H1 (cell line): ENCODE measurements at regions not wholly inside any gene's neighbourhood (a gene's known extent, or its start where the extent isn't known, plus 50 kb on each side); places are given as distances from the start of the nearest gene placed in this dataset.

Source experiments
- CTCF ChIA-PET: fragments of 300-600 bp; sonication (Branson Sonifier 250); formaldehyde crosslinking; loops from one replicate; lab custom pipeline; 2021; ENCODE audit not compliant: partially characterized antibody; lab: Charles Lee
- POLR2A ChIA-PET: fragments of 300-600 bp; sonication (Branson Sonifier 250); formaldehyde crosslinking; loops from one replicate; lab custom pipeline; 2021; ENCODE audit warnings: inconsistent platforms; ENCODE audit not compliant: partially characterized antibody; lab: Charles Lee
- DNase-seq, 2 experiments: peaks; one replicate each; pipeline versions ENCODE4 v3.0.0 to v3.0.0-alpha.2; 2010 to 2022; ENCODE audit warnings: low spot score in 2 of 2, low read depth in 1 of 2, mixed read lengths in 1 of 2
- FAIRE-seq: peaks from 2 replicates; lab custom pipeline; 2011; peaks lifted over from hg19 to GRCh38; lab: Jason Lieb, UNC
- H2AFZ ChIP-seq: 2 replicates; pipeline ENCODE4 v1.8.1; 2012; ENCODE audit warnings: low read length, inconsistent platforms
- H2AK5ac ChIP-seq: 2 replicates; pipeline ENCODE4 v1.6.1; 2013; ENCODE audit warnings: low read depth, low read length
- H2BK120ac ChIP-seq: replicated peaks from 2 replicates; pipeline ENCODE3; 2013; ENCODE audit warnings: low read depth, low read length, inconsistent platforms
- H2BK12ac ChIP-seq: 2 replicates; pipeline ENCODE4 v1.6.1; 2013; ENCODE audit warnings: low read depth, low read length
- H2BK15ac ChIP-seq: 2 replicates; pipeline ENCODE4 v1.6.1; 2013; ENCODE audit warnings: low read length
- H2BK20ac ChIP-seq: 2 replicates; pipeline ENCODE4 v1.6.1; 2013; ENCODE audit warnings: low read length
- H2BK5ac ChIP-seq: 2 replicates; pipeline ENCODE4 v1.6.1; 2013; ENCODE audit warnings: low read depth, low read length
- H3K14ac ChIP-seq: 2 replicates; pipeline ENCODE4 v1.6.1; 2013; ENCODE audit warnings: inconsistent platforms; ENCODE audit not compliant: insufficient read length
- H3K18ac ChIP-seq: 2 replicates; pipeline ENCODE4 v1.6.1; 2013; ENCODE audit warnings: low read length; ENCODE audit errors: extremely low read depth
- H3K23ac ChIP-seq: 2 replicates; pipeline ENCODE4 v1.6.1; 2013; ENCODE audit warnings: inconsistent platforms; ENCODE audit not compliant: insufficient read length
- H3K23me2 ChIP-seq: 2 replicates; pipeline ENCODE4 v1.6.1; 2013; ENCODE audit warnings: low read depth, low read length
- H3K27ac ChIP-seq: 2 replicates; pipeline ENCODE4 v1.6.1; 2011; ENCODE audit warnings: low read depth, low read length, inconsistent platforms
- H3K27me3 ChIP-seq, 4 experiments: replicated peaks in 1 of 4; 1 replicate in 1 of 4; 2 replicates in 3 of 4; pipeline versions ENCODE4 v1.6.1 to v1.8.1; 2011 to 2013; ENCODE audit warnings: low read length in 3 of 4, mild to moderate bottlenecking in 3 of 4, inconsistent platforms in 2 of 4, mixed read lengths in 2 of 4, moderate library complexity in 1 of 4; ENCODE audit not compliant: control insufficient read depth in 3 of 4, insufficient read depth in 3 of 4; ENCODE audit errors: extremely low read depth in 1 of 4
- H3K36me3 ChIP-seq, 4 experiments: 2 replicates each; pipeline versions ENCODE4 v1.6.1 to v1.8.1; 2011 to 2013; ENCODE audit warnings: mild to moderate bottlenecking in 4 of 4, low read length in 3 of 4, moderate library complexity in 2 of 4, control low read depth in 1 of 4, inconsistent platforms in 1 of 4; ENCODE audit not compliant: insufficient read depth in 4 of 4, control insufficient read depth in 2 of 4
- H3K4ac ChIP-seq: replicated peaks from 2 replicates; pipeline ENCODE3; 2013; ENCODE audit warnings: low read length, low read depth, mixed read lengths, inconsistent platforms; ENCODE audit not compliant: insufficient read length
- H3K4me1 ChIP-seq, 4 experiments: replicated peaks in 1 of 4; 1 replicate in 1 of 4; 2 replicates in 3 of 4; pipeline versions ENCODE4 v1.6.1 to v1.8.1; 2011 to 2013; ENCODE audit warnings: low read length in 3 of 4, inconsistent platforms in 2 of 4, mixed read lengths in 1 of 4; ENCODE audit not compliant: insufficient read depth in 4 of 4, control insufficient read depth in 3 of 4
- H3K4me2 ChIP-seq, 2 experiments: 2 replicates each; pipeline versions ENCODE4 v1.6.1 to v1.8.1; 2011 to 2013; ENCODE audit warnings: low read depth in 2 of 2, low read length in 2 of 2, control low read depth in 1 of 2, inconsistent platforms in 1 of 2, mild to moderate bottlenecking in 1 of 2; ENCODE audit not compliant: insufficient read depth in 1 of 2
- H3K4me3 ChIP-seq, 4 experiments: fragments of 200-600, 300-600 bp in 1 of 4; sonication (generic), shearing (Covaris generic), sonication (Bioruptor Twin) in 1 of 4; 2 replicates each; pipeline versions ENCODE4 v1.5.1 to v1.8.1; 2011 to 2016; ENCODE audit warnings: low read length in 4 of 4, low read depth in 3 of 4, control low read depth in 2 of 4, inconsistent platforms in 2 of 4, mild to moderate bottlenecking in 2 of 4, mixed read lengths in 1 of 4, moderate library complexity in 1 of 4; ENCODE audit not compliant: insufficient read depth in 2 of 4; ENCODE audit errors: extremely low read depth in 1 of 4
- H3K56ac ChIP-seq: replicated peaks from 2 replicates; pipeline ENCODE3; 2013; ENCODE audit warnings: low read depth, mild to moderate bottlenecking, mixed read lengths, low read length, inconsistent platforms; ENCODE audit not compliant: insufficient read length
- H3K79me1 ChIP-seq: 2 replicates; pipeline ENCODE4 v1.6.1; 2013; ENCODE audit warnings: low read depth, low read length, control low read depth
- H3K79me2 ChIP-seq, 2 experiments: 2 replicates each; pipeline versions ENCODE4 v1.6.1 to v1.8.1; 2012 to 2013; ENCODE audit warnings: low read length in 2 of 2, mild to moderate bottlenecking in 2 of 2, inconsistent platforms in 1 of 2; ENCODE audit not compliant: insufficient read depth in 2 of 2, control insufficient read depth in 1 of 2
- H3K9ac ChIP-seq, 4 experiments: replicated peaks in 1 of 4; 1 replicate in 1 of 4; 2 replicates in 3 of 4; pipeline versions ENCODE4 v1.6.1 to v1.8.1; 2011 to 2013; ENCODE audit warnings: low read depth in 3 of 4, low read length in 3 of 4, control low read depth in 2 of 4, mild to moderate bottlenecking in 2 of 4, moderate library complexity in 2 of 4, inconsistent platforms in 1 of 4; ENCODE audit errors: extremely low read depth in 1 of 4
- H3K9me3 ChIP-seq, 2 experiments: 2 replicates each; pipeline versions ENCODE4 v1.6.1 to v1.8.1; 2012 to 2013; ENCODE audit warnings: mild to moderate bottlenecking in 2 of 2, moderate library complexity in 2 of 2, control low read depth in 1 of 2, inconsistent platforms in 1 of 2, low read depth in 1 of 2, low read length in 1 of 2, mixed read lengths in 1 of 2; ENCODE audit not compliant: insufficient read depth in 2 of 2
- H4K20me1 ChIP-seq, 2 experiments: replicated peaks in 1 of 2; 2 replicates each; pipeline versions ENCODE3 to v1.8.1; 2011 to 2013; ENCODE audit warnings: inconsistent platforms in 2 of 2, low read length in 2 of 2, mild to moderate bottlenecking in 1 of 2; ENCODE audit not compliant: insufficient read depth in 2 of 2, control insufficient read depth in 1 of 2
- H4K5ac ChIP-seq: 2 replicates; pipeline ENCODE4 v1.6.1; 2013; ENCODE audit warnings: low read length, low read depth, mixed read lengths, inconsistent platforms; ENCODE audit not compliant: insufficient read length
- H4K8ac ChIP-seq: 2 replicates; pipeline ENCODE4 v1.8.0; 2013; ENCODE audit warnings: mild to moderate bottlenecking, moderate library complexity, low read length, inconsistent platforms; ENCODE audit not compliant: insufficient read depth; ENCODE audit errors: extremely low read depth
- H4K91ac ChIP-seq: replicated peaks from 2 replicates; pipeline ENCODE3; 2013; ENCODE audit warnings: low read length, mixed read lengths, inconsistent platforms; ENCODE audit not compliant: insufficient read length
- ATF2 ChIP-seq: IDR thresholded peaks from 2 replicates; pipeline ENCODE4 v1.6.1; 2012; ENCODE audit warnings: low read length, inconsistent platforms
- EP300 ChIP-seq, 2 experiments: IDR thresholded peaks; 1 replicate in 1 of 2; 2 replicates in 1 of 2; pipeline ENCODE4 v1.6.1; 2011 to 2012; ENCODE audit warnings: low read depth in 2 of 2, low read length in 2 of 2, mild to moderate bottlenecking in 2 of 2, borderline replicate concordance in 1 of 2, inconsistent platforms in 1 of 2, moderate library complexity in 1 of 2
- FOSL1 ChIP-seq: IDR thresholded peaks from 2 replicates; pipeline ENCODE4 v1.6.1; 2011; ENCODE audit warnings: mild to moderate bottlenecking, low read depth, low read length, moderate library complexity; ENCODE audit not compliant: insufficient read depth
- KDM4A ChIP-seq: IDR thresholded peaks from one replicate; pipeline ENCODE4 v1.7.1; 2012; ENCODE audit warnings: low read depth, mild to moderate bottlenecking, moderate library complexity, low read length, inconsistent platforms; ENCODE audit not compliant: severe bottlenecking
- MAFK ChIP-seq: IDR thresholded peaks from 2 replicates; pipeline ENCODE4 v1.6.1; 2012; ENCODE audit warnings: low read depth, mild to moderate bottlenecking, improper control_type of control experiment, low read length
- RXRA ChIP-seq: IDR thresholded peaks from 2 replicates; pipeline ENCODE4 v1.6.1; 2011; ENCODE audit warnings: low read depth, mild to moderate bottlenecking, low read length, moderate library complexity; ENCODE audit not compliant: insufficient read depth
- SIRT6 ChIP-seq: IDR thresholded peaks from one replicate; pipeline ENCODE4 v1.7.1; 2012; ENCODE audit warnings: low read length, inconsistent platforms
- SIX5 ChIP-seq: IDR thresholded peaks from 2 replicates; pipeline ENCODE4 v1.6.1; 2011; ENCODE audit warnings: mild to moderate bottlenecking, low read depth, low read length
- TAF1 ChIP-seq: IDR thresholded peaks from 2 replicates; pipeline ENCODE4 v1.6.1; 2011; ENCODE audit warnings: mild to moderate bottlenecking, low read depth, low read length
- TEAD4 ChIP-seq: IDR thresholded peaks from 2 replicates; pipeline ENCODE4 v1.6.1; 2012; ENCODE audit warnings: low read depth, low read length, inconsistent platforms, mixed read lengths
- WGBS, 2 experiments: shearing (Covaris generic) in 1 of 2; methylation state at CpG; one replicate each; pipeline versions ENCODE4 v1.1.6 to v1.1.7; 2013 to 2015; ENCODE audit warnings: low lambda C conversion rate in 2 of 2, mixed read lengths in 2 of 2, inconsistent platforms in 1 of 2, low coverage in 1 of 2, missing lambda C conversion rate in 1 of 2; ENCODE audit not compliant: insufficient replicate concordance in 2 of 2, insufficient coverage in 1 of 2, insufficient read length in 1 of 2; ENCODE audit errors: extremely low coverage in 1 of 2, missing lambda C conversion rate in 1 of 2; 5-methylcytosine and 5-hydroxymethylcytosine counted together

- H3K4me1 ChIP-seq: no peaks in the 10 kb centered on the region
- no peak overlapping the region for H3K9ac ChIP-seq
- no peak overlapping the region for H3K56ac ChIP-seq
- no peaks in the 10 kb centered on the region for H3K36me3 ChIP-seq
- ChIA-PET CTCF (interaction anchor here (2.4 kb wide), 1 partner anchor 9 kb away, joined by 7 read pairs; no protein-coding TSS in a partner anchor), POLR2A (no interaction called here)
- H3K4me2 ChIP-seq: no peak overlapping the region
- no peak overlapping the region for H2AFZ ChIP-seq
- no peak overlapping the region for H3K4me3 ChIP-seq
- no peak overlapping the region for H3K18ac ChIP-seq
- no peak overlapping the region for H2AK5ac ChIP-seq
- no peak overlapping the region for H3K14ac ChIP-seq
- H2BK5ac ChIP-seq: no peak overlapping the region
- no peak overlapping the region for H3K23ac ChIP-seq
- no peak overlapping the region for H2BK120ac ChIP-seq
- H4K5ac ChIP-seq: no peak overlapping the region
- no peak overlapping the region for H3K4ac ChIP-seq
- DNase-seq: no peak
- H3K79me2 ChIP-seq: no peaks in the 10 kb centered on the region
- H4K8ac ChIP-seq: no peak overlapping the region
- no peaks in the 10 kb centered on the region for H4K20me1 ChIP-seq
- no peak overlapping the region for H2BK15ac ChIP-seq
- H3K27ac ChIP-seq: no peak overlapping the region
- TF ChIP-seq FOSL1 (no peak), RXRA (no peak), SIRT6 (no peak), MAFK (no peak), ATF2 (no peak), TEAD4 (no peak), EP300 (IDR thresholded peaks at IDR 0.05; ENCODE audit: borderline replicate concordance in 1 of 2, low read depth in 2 of 2, low read length in 2 of 2) (no peak), KDM4A (no peak), SIX5 (no peak), TAF1 (no peak)
- H3K79me1 ChIP-seq: no peaks in the 10 kb centered on the region
- H3K23me2 ChIP-seq: no peaks in the 10 kb centered on the region; the same call in 1 of the 2 replicates
- no peaks in the 10 kb centered on the region for H3K9me3 ChIP-seq
- H4K91ac ChIP-seq: no peak overlapping the region
- H2BK12ac ChIP-seq: no peak overlapping the region
- H2BK20ac ChIP-seq: no peak overlapping the region
- H3K27me3 ChIP-seq: no peaks in the 10 kb centered on the region; a peak in 2 of 7 replicates
- WGBS, 2 experiments: 87% methylated on average over 2 of the region's 2 CpGs; no CpG with 5 or more reads in 1 of the 2 experiments
- FAIRE-seq: no peak
Measured at GRCh38 chr22:44650806-44651205, 51.2 kb upstream of the PRR5 start.
